ENCODE measurements at regions not wholly inside any gene's neighbourhood (a gene's known extent, or its start where the extent isn't known, plus 50 kb on each side); places are given as distances from the start of the nearest gene placed in this dataset.

GRCh38 chr12:3923021-3923420, 49.8 kb upstream of the PARP11 start:
- no peak overlapping the region for H3K4me3 ChIP-seq
- no peak overlapping the region for H3K27ac ChIP-seq (replicated peaks)
- no peaks in the 10 kb centered on the region for H3K4me1 ChIP-seq
- no peaks in the 10 kb centered on the region for H3K9me3 ChIP-seq (replicated peaks)
- H3K27me3 ChIP-seq (ENCODE audit: low read depth): peaks cover 98% of the 10 kb centered on the region
- no peaks in the 10 kb centered on the region for H3K36me3 ChIP-seq
- intact Hi-C loops (cut with micrococcal nuclease): no loop called here
- no peak for TF ChIP-seq CTCF (IDR thresholded peaks at IDR 0.05; ENCODE audit: borderline replicate concordance)
- DNase-seq: no peak

Data from left ventricle myocardium inferior (tissue), 1 donor.